D721Med (cell line): ENCODE measurements at regions not wholly inside any gene's neighbourhood (a gene's known extent, or its start where the extent isn't known, plus 50 kb on each side); places are given as distances from the start of the nearest gene placed in this dataset.

ENCODE experiments used
- DNase-seq: peaks from one replicate; pipeline ENCODE4 v3.0.0; 2011; ENCODE audit warnings: low spot score; ENCODE audit not compliant: insufficient read length
- FAIRE-seq: peaks from 2 replicates; lab custom pipeline; 2011; peaks lifted over from hg19 to GRCh38; lab: Jason Lieb, UNC
- TF ChIP-seq, protein P1 (sequence below): IDR thresholded peaks from 2 replicates; pipeline ENCODE4 v1.5.1; 2012; ENCODE audit warnings: mild to moderate bottlenecking, control low read depth; ENCODE audit not compliant: insufficient read depth; ENCODE audit errors: missing control alignments

- DNase-seq, result no peak
- FAIRE-seq, result no peak
- TF ChIP-seq, protein P1, sequence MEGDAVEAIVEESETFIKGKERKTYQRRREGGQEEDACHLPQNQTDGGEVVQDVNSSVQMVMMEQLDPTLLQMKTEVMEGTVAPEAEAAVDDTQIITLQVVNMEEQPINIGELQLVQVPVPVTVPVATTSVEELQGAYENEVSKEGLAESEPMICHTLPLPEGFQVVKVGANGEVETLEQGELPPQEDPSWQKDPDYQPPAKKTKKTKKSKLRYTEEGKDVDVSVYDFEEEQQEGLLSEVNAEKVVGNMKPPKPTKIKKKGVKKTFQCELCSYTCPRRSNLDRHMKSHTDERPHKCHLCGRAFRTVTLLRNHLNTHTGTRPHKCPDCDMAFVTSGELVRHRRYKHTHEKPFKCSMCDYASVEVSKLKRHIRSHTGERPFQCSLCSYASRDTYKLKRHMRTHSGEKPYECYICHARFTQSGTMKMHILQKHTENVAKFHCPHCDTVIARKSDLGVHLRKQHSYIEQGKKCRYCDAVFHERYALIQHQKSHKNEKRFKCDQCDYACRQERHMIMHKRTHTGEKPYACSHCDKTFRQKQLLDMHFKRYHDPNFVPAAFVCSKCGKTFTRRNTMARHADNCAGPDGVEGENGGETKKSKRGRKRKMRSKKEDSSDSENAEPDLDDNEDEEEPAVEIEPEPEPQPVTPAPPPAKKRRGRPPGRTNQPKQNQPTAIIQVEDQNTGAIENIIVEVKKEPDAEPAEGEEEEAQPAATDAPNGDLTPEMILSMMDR, result no peak
These were observed 789.9 kb downstream of the USP25 start for GRCh38 chr21:16519644-16520043.

DNA sequence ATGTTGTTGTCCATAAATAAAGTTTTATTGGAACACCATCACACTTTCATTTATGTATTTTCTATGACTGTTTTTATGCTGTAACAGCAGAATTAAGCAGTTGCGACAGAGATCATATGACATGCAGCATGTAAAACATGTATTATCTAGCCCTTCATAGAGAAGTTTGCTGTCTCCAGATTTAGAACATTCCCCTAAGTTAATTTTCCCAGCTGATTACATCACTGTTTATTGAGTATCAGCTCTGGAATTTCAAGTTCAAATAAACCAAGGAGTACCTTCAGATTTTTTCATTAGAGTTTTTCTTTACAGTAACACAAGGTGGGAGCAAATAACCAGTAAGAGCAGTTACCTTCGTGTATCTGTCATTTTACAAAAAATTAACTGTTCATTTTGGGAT, 792.8 kb downstream of the USP25 start:
- FAIRE-seq (no peak), DNase-seq (no peak)
- TF ChIP-seq, protein P1, result no peak

GRCh38 chr21:16530656-16531055, 800.9 kb downstream of the USP25 start:
- DNase-seq (no peak), FAIRE-seq (no peak)
- TF ChIP-seq, protein P1, result no peak

DNA sequence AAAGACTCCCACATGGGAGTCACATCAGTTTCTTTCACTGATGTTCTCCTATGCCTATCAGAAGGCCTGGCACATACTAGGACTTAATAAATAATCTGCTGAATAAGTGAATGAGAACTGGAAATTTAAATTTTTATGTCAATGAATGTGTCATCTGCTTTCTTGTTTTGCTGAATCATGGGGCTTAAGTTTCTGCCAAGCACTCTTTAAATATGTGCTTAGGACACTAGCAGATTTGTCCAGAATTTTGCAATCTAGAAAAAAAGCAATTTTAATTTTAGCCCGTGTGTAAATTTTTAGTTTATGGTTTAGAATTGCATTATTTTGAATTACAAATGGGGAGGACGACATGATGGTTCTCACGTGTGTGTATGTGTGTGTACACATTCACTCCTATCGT, 803.1 kb downstream of the USP25 start:
- TF ChIP-seq, protein P1, result no peak
- FAIRE-seq (no peak), DNase-seq (no peak)

DNA sequence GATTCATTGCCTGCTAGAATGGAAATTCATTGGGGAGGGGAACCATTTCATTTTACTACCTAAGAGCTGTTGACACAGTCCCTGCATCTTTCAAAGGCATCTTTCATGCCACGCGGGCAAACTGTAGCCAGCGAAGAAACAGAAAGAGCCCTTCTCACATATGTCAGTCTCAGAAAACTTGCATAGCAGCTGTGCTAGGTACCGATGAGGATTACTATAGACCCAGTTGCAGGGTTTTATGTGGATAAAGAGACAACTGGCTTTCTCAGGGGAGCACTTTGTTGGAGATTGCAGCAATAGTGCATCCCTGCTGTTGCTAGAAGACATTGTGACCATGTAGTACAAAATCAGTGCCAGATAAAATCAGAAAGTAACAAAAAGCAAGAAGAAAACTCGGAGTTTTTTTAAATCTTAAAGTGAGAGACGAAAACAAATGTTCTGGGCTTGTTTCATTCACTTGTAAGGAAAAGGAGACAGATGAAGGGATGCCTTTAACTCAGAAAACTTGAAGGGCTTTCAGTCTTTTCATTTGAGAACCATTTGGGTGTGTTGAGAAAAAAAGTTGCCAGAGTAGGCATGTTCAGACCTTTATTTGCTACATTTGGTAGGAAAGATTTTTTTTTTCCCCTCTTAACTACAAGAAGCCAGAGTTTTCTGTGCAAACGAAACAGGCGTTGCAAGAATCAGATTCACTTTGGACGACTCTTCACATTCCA, 804.1 kb downstream of the USP25 start:
- TF ChIP-seq, protein P1, result no peak
- DNase-seq (no peak), FAIRE-seq (no peak)

DNA sequence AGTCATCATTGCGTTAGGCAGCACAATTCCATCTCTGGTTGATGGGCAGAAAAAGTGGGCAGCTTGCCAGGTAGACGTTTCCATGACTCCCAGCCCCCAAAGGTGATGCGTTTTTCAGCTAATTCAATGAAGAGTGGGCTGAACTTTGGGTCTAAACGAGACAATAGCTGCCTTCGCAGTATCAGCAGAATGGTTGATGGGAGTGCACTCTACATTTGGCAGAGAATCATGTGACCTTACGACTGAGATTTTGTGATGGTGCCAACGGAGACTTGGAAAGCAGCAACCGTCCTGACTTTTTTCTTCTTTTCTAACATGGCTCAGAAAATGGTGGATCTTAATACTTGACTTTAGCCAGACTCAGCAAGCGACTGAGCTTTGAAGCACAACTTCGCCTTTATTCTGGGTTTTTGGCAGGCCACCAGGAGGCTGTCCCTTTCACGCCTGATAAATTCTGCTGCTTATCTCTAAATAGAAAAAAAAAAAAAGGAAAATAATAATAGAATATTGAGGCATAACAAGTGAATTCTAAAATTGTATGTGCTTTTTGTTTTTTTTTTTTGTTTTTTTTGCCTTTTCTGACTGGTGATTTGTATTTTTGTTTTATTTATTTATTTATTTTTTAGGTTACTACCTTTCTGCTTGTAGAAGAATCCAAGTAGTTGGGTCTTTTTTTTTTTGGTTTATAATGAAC, 804.8 kb downstream of the USP25 start:
- TF ChIP-seq, protein P1, result no peak

GRCh38 chr21:16535102-16535422, 805.3 kb downstream of the USP25 start:
- FAIRE-seq (no peak), DNase-seq (no peak)
- TF ChIP-seq, protein P1, result no peak

More for the DNA sequence above, 804.8 kb downstream of the USP25 start:
- FAIRE-seq (no peak), DNase-seq (no peak)
